ENCODE measurements at regions not wholly inside any gene's neighbourhood (a gene's known extent, or its start where the extent isn't known, plus 50 kb on each side); places are given as distances from the start of the nearest gene placed in this dataset.

DNA sequence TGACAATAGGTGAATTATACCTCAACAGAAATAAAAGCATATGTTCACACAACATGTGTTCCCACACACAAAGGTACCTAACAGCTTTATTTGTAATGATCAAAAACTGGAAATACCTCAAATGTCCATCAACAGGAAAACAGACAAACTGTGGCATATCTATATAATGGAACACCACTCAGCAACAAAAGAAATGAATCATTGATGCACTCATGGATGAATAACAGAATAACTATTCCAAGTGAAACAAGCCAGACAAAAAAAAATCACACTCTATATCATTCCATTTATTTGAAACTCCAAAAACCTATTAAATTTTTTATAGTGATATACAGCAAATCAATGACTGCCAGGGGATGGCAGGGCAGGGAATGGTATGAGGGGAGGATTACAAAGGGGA, 148.1 kb downstream of the PLS3 start:
- TF ChIP-seq, protein P1, sequence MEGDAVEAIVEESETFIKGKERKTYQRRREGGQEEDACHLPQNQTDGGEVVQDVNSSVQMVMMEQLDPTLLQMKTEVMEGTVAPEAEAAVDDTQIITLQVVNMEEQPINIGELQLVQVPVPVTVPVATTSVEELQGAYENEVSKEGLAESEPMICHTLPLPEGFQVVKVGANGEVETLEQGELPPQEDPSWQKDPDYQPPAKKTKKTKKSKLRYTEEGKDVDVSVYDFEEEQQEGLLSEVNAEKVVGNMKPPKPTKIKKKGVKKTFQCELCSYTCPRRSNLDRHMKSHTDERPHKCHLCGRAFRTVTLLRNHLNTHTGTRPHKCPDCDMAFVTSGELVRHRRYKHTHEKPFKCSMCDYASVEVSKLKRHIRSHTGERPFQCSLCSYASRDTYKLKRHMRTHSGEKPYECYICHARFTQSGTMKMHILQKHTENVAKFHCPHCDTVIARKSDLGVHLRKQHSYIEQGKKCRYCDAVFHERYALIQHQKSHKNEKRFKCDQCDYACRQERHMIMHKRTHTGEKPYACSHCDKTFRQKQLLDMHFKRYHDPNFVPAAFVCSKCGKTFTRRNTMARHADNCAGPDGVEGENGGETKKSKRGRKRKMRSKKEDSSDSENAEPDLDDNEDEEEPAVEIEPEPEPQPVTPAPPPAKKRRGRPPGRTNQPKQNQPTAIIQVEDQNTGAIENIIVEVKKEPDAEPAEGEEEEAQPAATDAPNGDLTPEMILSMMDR (conservative IDR thresholded peaks at IDR 0.05; ENCODE audit: low read depth, low read length): no peak
- no peak for TF ChIP-seq EZH2 (IDR thresholded peaks at IDR 0.05; ENCODE audit: borderline replicate concordance, low read depth, low read length, poor library complexity, severe bottlenecking)
